IMR-90 (cell line): ENCODE measurements at regions not wholly inside any gene's neighbourhood (a gene's known extent, or its start where the extent isn't known, plus 50 kb on each side); places are given as distances from the start of the nearest gene placed in this dataset.

Source experiments
- ATAC-seq: fragments of 200-7000 bp; cut with Tn5 transposase; 2 replicates; pipeline ENCODE4 v1.9.1; 2020; ENCODE audit warnings: low read depth, mild to moderate bottlenecking, moderate library complexity
- BruUV-seq: library from RNA; stranded (reverse); fragments of 400-500 nt; replicated peaks from 2 replicates; lab custom pipeline; 2021; lab: Mats Ljungman, UMichigan
- CTCF ChIA-PET: fragments of 300-600 bp; formaldehyde crosslinking; extraction: SDS; loops from one replicate; lab custom pipeline; 2021; ENCODE audit warnings: antibody characterized with exemption; lab: Yijun Ruan, JAX
- POLR2A ChIA-PET: fragments of 300-600 bp; sonication (Branson Sonifier 250); formaldehyde crosslinking; loops from one replicate; lab custom pipeline; 2022; ENCODE audit warnings: antibody characterized with exemption; ENCODE audit not compliant: unreplicated experiment; lab: Charles Lee
- DNase-seq: peaks from one replicate; pipeline ENCODE4 v3.0.0; 2013
- H2AFZ ChIP-seq: replicated peaks from 2 replicates; pipeline ENCODE3; 2013; ENCODE audit warnings: low read length, mild to moderate bottlenecking; ENCODE audit not compliant: poor library complexity
- H2AK5ac ChIP-seq: 2 replicates; pipeline ENCODE4 v1.6.1; 2013; ENCODE audit warnings: low read depth, low read length, inconsistent platforms
- H2AK9ac ChIP-seq: replicated peaks from 2 replicates; pipeline ENCODE3; 2013; ENCODE audit warnings: mild to moderate bottlenecking, low read depth, low read length, moderate library complexity; ENCODE audit not compliant: poor library complexity
- H2BK120ac ChIP-seq: 2 replicates; pipeline ENCODE4 v1.6.1; 2013; ENCODE audit warnings: low read depth, low read length, inconsistent platforms
- H2BK15ac ChIP-seq: 3 replicates; pipeline ENCODE4 v1.6.1; 2013; ENCODE audit warnings: low read depth, low read length, inconsistent platforms
- H2BK20ac ChIP-seq: 2 replicates; pipeline ENCODE4 v1.6.1; 2013; ENCODE audit warnings: low read depth, mild to moderate bottlenecking, inconsistent platforms, low read length, moderate library complexity
- H2BK5ac ChIP-seq: 2 replicates; pipeline ENCODE4 v1.6.1; 2013; ENCODE audit warnings: mild to moderate bottlenecking, low read depth, low read length, inconsistent platforms; ENCODE audit not compliant: poor library complexity, severe bottlenecking
- H3K14ac ChIP-seq: replicated peaks from 2 replicates; pipeline ENCODE4 v1.6.1; 2013; ENCODE audit warnings: low read depth, low read length, inconsistent platforms
- H3K18ac ChIP-seq: 2 replicates; pipeline ENCODE4 v1.6.1; 2013; ENCODE audit warnings: low read depth, low read length, control low read depth
- H3K23ac ChIP-seq: 2 replicates; pipeline ENCODE4 v1.6.1; 2013; ENCODE audit warnings: low read depth, low read length, inconsistent platforms
- H3K27ac ChIP-seq: 2 replicates; pipeline ENCODE4 v1.5.1; 2013; ENCODE audit warnings: mild to moderate bottlenecking, control low read depth, low read length; ENCODE audit not compliant: insufficient read depth
- H3K27me3 ChIP-seq: 2 replicates; pipeline ENCODE4 v1.6.1; 2013; ENCODE audit warnings: low read length; ENCODE audit not compliant: control insufficient read depth, insufficient read depth
- H3K36me3 ChIP-seq: 2 replicates; pipeline ENCODE4 v1.6.1; 2013; ENCODE audit warnings: low read length, mixed read lengths; ENCODE audit not compliant: control insufficient read depth, insufficient read depth
- H3K4ac ChIP-seq: 2 replicates; pipeline ENCODE4 v1.6.1; 2013; ENCODE audit warnings: low read depth, low read length, inconsistent platforms
- H3K4me1 ChIP-seq: 2 replicates; pipeline ENCODE4 v1.6.1; 2013; ENCODE audit warnings: low read length, mixed read lengths; ENCODE audit not compliant: control insufficient read depth, insufficient read depth
- H3K4me2 ChIP-seq: 2 replicates; pipeline ENCODE4 v1.6.1; 2013; ENCODE audit warnings: low read depth, mild to moderate bottlenecking, control low read depth, low read length, moderate library complexity
- H3K4me3 ChIP-seq: 2 replicates; pipeline ENCODE4 v1.5.1; 2013; ENCODE audit warnings: low read depth, mild to moderate bottlenecking, control low read depth, low read length, moderate library complexity; ENCODE audit not compliant: insufficient read depth
- H3K56ac ChIP-seq: 2 replicates; pipeline ENCODE4 v1.6.1; 2013; ENCODE audit warnings: low read length, inconsistent platforms; ENCODE audit not compliant: insufficient read depth; ENCODE audit errors: extremely low read depth
- H3K79me1 ChIP-seq, 2 experiments: 2 replicates each; pipeline ENCODE4 v1.6.1; 2013; ENCODE audit warnings: low read length in 2 of 2, inconsistent platforms in 1 of 2, low read depth in 1 of 2
- H3K9ac ChIP-seq: 2 replicates; pipeline ENCODE4 v1.6.1; 2013; ENCODE audit warnings: low read depth, low read length, control low read depth
- H3K9me1 ChIP-seq: 2 replicates; pipeline ENCODE4 v1.6.1; 2013; ENCODE audit warnings: low read length, inconsistent platforms; ENCODE audit not compliant: insufficient read depth
- H3K9me3 ChIP-seq: 2 replicates; pipeline ENCODE4 v1.6.1; 2013; ENCODE audit warnings: low read length; ENCODE audit not compliant: control insufficient read depth, insufficient read depth
- H4K20me1 ChIP-seq: 2 replicates; pipeline ENCODE4 v1.6.1; 2013; ENCODE audit warnings: low read length, inconsistent platforms; ENCODE audit not compliant: insufficient read depth
- H4K5ac ChIP-seq: 2 replicates; pipeline ENCODE4 v1.6.1; 2013; ENCODE audit warnings: mild to moderate bottlenecking, low read depth, low read length, control low read depth
- H4K8ac ChIP-seq, 2 experiments: 2 replicates each; pipeline ENCODE4 v1.6.1; 2013; ENCODE audit warnings: low read depth in 2 of 2, low read length in 2 of 2, control low read depth in 1 of 2, inconsistent platforms in 1 of 2
- H4K91ac ChIP-seq: 2 replicates; pipeline ENCODE4 v1.6.1; 2013; ENCODE audit warnings: low read depth, low read length, inconsistent platforms; ENCODE audit not compliant: insufficient read depth
- BHLHE40 ChIP-seq: fragments of 150-350 bp; IDR thresholded peaks from 2 replicates; pipeline ENCODE4 v1.6.1; 2016; ENCODE audit warnings: mild to moderate bottlenecking, low read depth, low read length
- CEBPB ChIP-seq: IDR thresholded peaks from 2 replicates; pipeline ENCODE4 v1.6.1; 2012; ENCODE audit warnings: low read depth, low read length, improper control_type of control experiment
- CHD1 ChIP-seq: IDR thresholded peaks from 2 replicates; pipeline ENCODE4 v1.6.1; 2012; ENCODE audit warnings: low read depth, low read length, improper control_type of control experiment
- CTCF ChIP-seq: conservative IDR thresholded peaks from 2 replicates; pipeline ENCODE4 v1.5.1; 2012; ENCODE audit warnings: mild to moderate bottlenecking, low read depth, low read length, improper control_type of control experiment
- ELK1 ChIP-seq: fragments of 150-350 bp; IDR thresholded peaks from 2 replicates; pipeline ENCODE4 v1.6.1; 2016; ENCODE audit warnings: low read depth, mild to moderate bottlenecking, low read length, moderate library complexity, borderline replicate concordance
- FOS ChIP-seq: fragments of 150-350 bp; IDR thresholded peaks from 2 replicates; pipeline ENCODE4 v1.6.1; 2016; ENCODE audit warnings: low read depth, low read length
- MAFK ChIP-seq: IDR thresholded peaks from 2 replicates; pipeline ENCODE4 v1.6.1; 2012; ENCODE audit warnings: low read depth, low read length, improper control_type of control experiment
- MAZ ChIP-seq: IDR thresholded peaks from 2 replicates; pipeline ENCODE4 v1.6.1; 2012; ENCODE audit warnings: low read depth, mild to moderate bottlenecking, low read length, improper control_type of control experiment, moderate library complexity, borderline replicate concordance
- MXI1 ChIP-seq: IDR thresholded peaks from 2 replicates; pipeline ENCODE4 v1.6.1; 2012; ENCODE audit warnings: low read depth, mild to moderate bottlenecking, low read length, moderate library complexity, borderline replicate concordance
- NFE2L2 ChIP-seq: fragments of 150-350 bp; IDR thresholded peaks from 2 replicates; pipeline ENCODE4 v1.6.1; 2016; ENCODE audit warnings: low read depth, mild to moderate bottlenecking, low read length
- POLR2A ChIP-seq: IDR thresholded peaks from 2 replicates; pipeline ENCODE4 v1.6.1; 2012; ENCODE audit warnings: mild to moderate bottlenecking, low read depth, low read length
- RAD21 ChIP-seq: IDR thresholded peaks from 2 replicates; pipeline ENCODE4 v1.6.1; 2012; ENCODE audit warnings: low read length, improper control_type of control experiment
- RCOR1 ChIP-seq: IDR thresholded peaks from 2 replicates; pipeline ENCODE4 v1.6.1; 2012; ENCODE audit warnings: mild to moderate bottlenecking, low read length, improper control_type of control experiment; ENCODE audit not compliant: insufficient replicate concordance
- RFX5 ChIP-seq: IDR thresholded peaks from 2 replicates; pipeline ENCODE4 v1.8.0; 2012; ENCODE audit warnings: low read depth, mild to moderate bottlenecking, low read length, moderate library complexity
- SMC3 ChIP-seq: fragments of 150-350 bp; IDR thresholded peaks from 2 replicates; pipeline ENCODE4 v1.6.1; 2016; ENCODE audit warnings: low read depth, mild to moderate bottlenecking, antibody characterized with exemption, low read length, moderate library complexity
- USF2 ChIP-seq: fragments of 150-350 bp; IDR thresholded peaks from 2 replicates; pipeline ENCODE4 v1.6.1; 2017; ENCODE audit warnings: mild to moderate bottlenecking, antibody characterized with exemption, low read length, low read depth
- WGBS, 2 experiments: methylation state at CpG; one replicate each; pipeline versions ENCODE4 v1.1.5 to v1.1.7; 2013; ENCODE audit warnings: missing lambda C conversion rate in 2 of 2; ENCODE audit not compliant: insufficient read length in 1 of 2; ENCODE audit errors: extremely low coverage in 2 of 2; 5-methylcytosine and 5-hydroxymethylcytosine counted together
- dilution Hi-C: fragments of 300-500 bp; cut with HindIII; formaldehyde crosslinking; loops from one replicate; pipeline ENCODE4 v1.14.3; 2018; ENCODE audit warnings: low sequenced_read_pairs; ENCODE audit not compliant: unreplicated experiment
- in situ Hi-C: fragments of 300-500 bp; cut with MboI; formaldehyde crosslinking; loops from 3 replicates; pipeline ENCODE4 v1.14.3; 2019; ENCODE audit warnings: low sequenced_read_pairs, inconsistent platforms, mixed read lengths
- intact Hi-C: fragments of 100-400 bp; cut with micrococcal nuclease; formaldehyde crosslinking; loops from 2 replicates; pipeline ENCODE4 v1.10.0; 2022

GRCh38 chr2:228655331-228655730 lies 473.8 kb upstream of the SPHKAP start:
- POLR2A ChIA-PET: no interaction called here
- no peak overlapping the region for H3K4ac ChIP-seq
- in situ Hi-C loops: loop anchor here (25.0 kb wide), 1 partner anchor 768 kb away; no protein-coding TSS in a partner anchor
- no peak overlapping the region for H2BK15ac ChIP-seq
- TF ChIP-seq ELK1: no peak
- no peak for TF ChIP-seq USF2
- TF ChIP-seq RCOR1: no peak
- no peak for TF ChIP-seq CHD1
- TF ChIP-seq NFE2L2: no peak
- no peak for TF ChIP-seq MAZ
- TF ChIP-seq FOS: no peak
- no peak for TF ChIP-seq MAFK
- no peak for TF ChIP-seq CEBPB
- no peak for TF ChIP-seq SMC3
- TF ChIP-seq MXI1: no peak
- no peak for TF ChIP-seq RFX5
- no peak for TF ChIP-seq BHLHE40
- no peak for TF ChIP-seq CTCF
- no peak for TF ChIP-seq RAD21
- TF ChIP-seq POLR2A: no peak
- H3K9me3 ChIP-seq: no peaks in the 10 kb centered on the region
- H2AFZ ChIP-seq: no peak overlapping the region
- H3K4me2 ChIP-seq: no peak overlapping the region
- H3K79me1 ChIP-seq: no peaks in the 10 kb centered on the region
- H3K56ac ChIP-seq: no peak overlapping the region
- no peak overlapping the region for H3K14ac ChIP-seq
- H3K27me3 ChIP-seq: no peaks in the 10 kb centered on the region
- no peak overlapping the region for H4K5ac ChIP-seq
- DNase-seq (peak; percentile 10), ATAC-seq (no peak)
- no peak overlapping the region for H3K9ac ChIP-seq
- no TSS peak for BruUV-seq
- no peaks in the 10 kb centered on the region for H3K9me1 ChIP-seq
- no peaks in the 10 kb centered on the region for H3K4me1 ChIP-seq
- CTCF ChIA-PET: no interaction called here
- H4K91ac ChIP-seq: no peak overlapping the region
- H3K23ac ChIP-seq: no peak overlapping the region
- H4K20me1 ChIP-seq: no peaks in the 10 kb centered on the region
- no peak overlapping the region for H3K18ac ChIP-seq
- no peaks in the 10 kb centered on the region for H3K36me3 ChIP-seq
- intact Hi-C loops: loop anchor here (5.0 to 10.0 kb wide), 2 partner anchors 763 to 1251 kb away; no protein-coding TSS in a partner anchor
- no peak overlapping the region for H3K4me3 ChIP-seq
- WGBS, 2 experiments: no CpG with 5 or more reads among the region's 2 CpGs
- no peak overlapping the region for H2AK5ac ChIP-seq
- no peak overlapping the region for H2BK20ac ChIP-seq
- dilution Hi-C loops: no loop called here
- H2AK9ac ChIP-seq: no peak overlapping the region
- H4K8ac ChIP-seq: no peak overlapping the region
- H2BK5ac ChIP-seq: no peak overlapping the region
- no peak overlapping the region for H3K27ac ChIP-seq
- H2BK120ac ChIP-seq: no peak overlapping the region
